ENCODE measurements at regions not wholly inside any gene's neighbourhood (a gene's known extent, or its start where the extent isn't known, plus 50 kb on each side); places are given as distances from the start of the nearest gene placed in this dataset.

DNA sequence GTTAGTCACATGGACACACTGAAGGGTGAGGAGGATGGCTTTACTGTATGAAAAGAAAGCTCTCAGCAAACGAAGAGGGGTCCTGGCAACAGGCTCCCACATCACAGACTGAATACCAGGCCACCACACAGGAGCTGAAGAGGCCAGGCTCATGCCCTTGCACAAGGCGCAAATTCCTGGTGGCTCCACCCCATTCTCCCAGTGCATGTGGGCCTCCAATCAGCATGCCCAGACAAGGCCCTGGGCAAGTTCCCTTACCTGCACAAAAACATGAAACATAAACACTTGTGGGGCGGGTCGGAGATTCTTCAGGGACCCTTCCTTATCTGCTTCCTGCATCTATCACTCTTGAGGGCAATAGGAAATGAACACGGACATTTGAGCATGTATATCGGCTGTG is 935.8 kb upstream of the EDIL3 start:
- TF ChIP-seq POLR2A (IDR thresholded peaks at IDR 0.05) = no peak
- TF ChIP-seq, protein P1, sequence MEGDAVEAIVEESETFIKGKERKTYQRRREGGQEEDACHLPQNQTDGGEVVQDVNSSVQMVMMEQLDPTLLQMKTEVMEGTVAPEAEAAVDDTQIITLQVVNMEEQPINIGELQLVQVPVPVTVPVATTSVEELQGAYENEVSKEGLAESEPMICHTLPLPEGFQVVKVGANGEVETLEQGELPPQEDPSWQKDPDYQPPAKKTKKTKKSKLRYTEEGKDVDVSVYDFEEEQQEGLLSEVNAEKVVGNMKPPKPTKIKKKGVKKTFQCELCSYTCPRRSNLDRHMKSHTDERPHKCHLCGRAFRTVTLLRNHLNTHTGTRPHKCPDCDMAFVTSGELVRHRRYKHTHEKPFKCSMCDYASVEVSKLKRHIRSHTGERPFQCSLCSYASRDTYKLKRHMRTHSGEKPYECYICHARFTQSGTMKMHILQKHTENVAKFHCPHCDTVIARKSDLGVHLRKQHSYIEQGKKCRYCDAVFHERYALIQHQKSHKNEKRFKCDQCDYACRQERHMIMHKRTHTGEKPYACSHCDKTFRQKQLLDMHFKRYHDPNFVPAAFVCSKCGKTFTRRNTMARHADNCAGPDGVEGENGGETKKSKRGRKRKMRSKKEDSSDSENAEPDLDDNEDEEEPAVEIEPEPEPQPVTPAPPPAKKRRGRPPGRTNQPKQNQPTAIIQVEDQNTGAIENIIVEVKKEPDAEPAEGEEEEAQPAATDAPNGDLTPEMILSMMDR (IDR thresholded peaks at IDR 0.05) = no peak
